Epithelial cell of esophagus (primary cell): ENCODE measurements at regions not wholly inside any gene's neighbourhood (a gene's known extent, or its start where the extent isn't known, plus 50 kb on each side); places are given as distances from the start of the nearest gene placed in this dataset.

Source experiments
- DNase-seq: peaks from one replicate; pipeline ENCODE4 v3.0.0; 2010; ENCODE audit warnings: low read depth
- H3K4me3 ChIP-seq: 2 replicates; pipeline ENCODE4 v1.5.1; 2011; ENCODE audit warnings: mild to moderate bottlenecking, low read length, control low read depth
- CTCF ChIP-seq: IDR thresholded peaks from 2 replicates; pipeline ENCODE4 v1.5.1; 2011; ENCODE audit warnings: low read depth, mild to moderate bottlenecking, low read length, control low read depth, inconsistent platforms; ENCODE audit not compliant: insufficient read depth; ENCODE audit errors: missing control alignments

GRCh38 chr10:123298583-123298982 lies 144.4 kb downstream of the BUB3 start:
- no peak overlapping the region for H3K4me3 ChIP-seq
- no peak for TF ChIP-seq CTCF
- DNase-seq: no peak

GRCh38 chr10:123299598-123299997 lies 145.4 kb downstream of the BUB3 start:
- H3K4me3 ChIP-seq: no peak overlapping the region
- TF ChIP-seq CTCF: no peak
- no peak for DNase-seq

GRCh38 chr10:123301077-123301857 lies 147.1 kb downstream of the BUB3 start:
- H3K4me3 ChIP-seq: no peak overlapping the region
- peak; percentile 14 for DNase-seq
- no peak for TF ChIP-seq CTCF

GRCh38 chr10:123303581-123304337 lies 149.6 kb downstream of the BUB3 start:
- TF ChIP-seq CTCF: no peak
- no peak for DNase-seq
- H3K4me3 ChIP-seq: no peak overlapping the region

- no peak for TF ChIP-seq CTCF
- DNase-seq: no peak
Measured at GRCh38 chr10:123305671-123306070, 151.5 kb downstream of the BUB3 start.

GRCh38 chr10:123306290-123306689 lies 152.1 kb downstream of the BUB3 start:
- no peak for TF ChIP-seq CTCF
- DNase-seq: no peak
- H3K4me3 ChIP-seq: no peak overlapping the region

More at GRCh38 chr10:123305671-123306070, 151.5 kb downstream of the BUB3 start:
- no peak overlapping the region for H3K4me3 ChIP-seq
